Ovary (tissue), 3 donors: ENCODE measurements at regions not wholly inside any gene's neighbourhood (a gene's known extent, or its start where the extent isn't known, plus 50 kb on each side); places are given as distances from the start of the nearest gene placed in this dataset.

Experiments
- CTCF ChIP-seq, 3 donors: fragments of 450-650 bp in 2 of 3; fragments of 200-600 bp in 1 of 3; IDR thresholded peaks; one replicate each; pipeline versions ENCODE4 v1.5.1 to v1.8.0; 2016 to 2022; ENCODE audit warnings: antibody characterized with exemption in 3 of 3, mild to moderate bottlenecking in 1 of 3
- EP300 ChIP-seq: sonication (generic); formaldehyde crosslinking; IDR thresholded peaks from one replicate; pipeline ENCODE4 v1.6.1; 2017; ENCODE audit warnings: antibody characterized with exemption
- donor health status: DM: no; HTN: no; CAD: no.

- no peak for TF ChIP-seq CTCF (IDR thresholded peaks at IDR 0.05)
- TF ChIP-seq EP300, result no peak
These were observed 696.3 kb upstream of the SLC10A2 start for GRCh38 chr13:103762523-103762922.
